Stimulated activated CD8-positive, alpha-beta memory T cell treated with anti-CD3 and anti-CD28 coated beads, Interleukin-12 subunit alpha, Interleukin-12 subunit beta, amount 100 ng/mL, for 1 hour (primary cell): ENCODE measurements at regions not wholly inside any gene's neighbourhood (a gene's known extent, or its start where the extent isn't known, plus 50 kb on each side); places are given as distances from the start of the nearest gene placed in this dataset.

Experiments used
- DNase-seq: peaks from one replicate; pipeline ENCODE4 v3.0.0-alpha.2; 2020; ENCODE audit warnings: low read depth

GRCh38 chr11:95547976-95548375 is 241.6 kb downstream of the FAM76B start:
- no peak for DNase-seq

- no peak for DNase-seq
Measured at GRCh38 chr11:95547186-95547585, 242.4 kb downstream of the FAM76B start.

- no peak for DNase-seq
Measured at GRCh38 chr11:95545116-95545875, 244.3 kb downstream of the FAM76B start.

GRCh38 chr11:95544095-95544856 is 245.3 kb downstream of the FAM76B start:
- no peak for DNase-seq

GRCh38 chr11:95542868-95543551 is 246.6 kb downstream of the FAM76B start:
- DNase-seq: no peak

- no peak for DNase-seq
Measured at GRCh38 chr11:95541715-95542114, 247.9 kb downstream of the FAM76B start.

DNA sequence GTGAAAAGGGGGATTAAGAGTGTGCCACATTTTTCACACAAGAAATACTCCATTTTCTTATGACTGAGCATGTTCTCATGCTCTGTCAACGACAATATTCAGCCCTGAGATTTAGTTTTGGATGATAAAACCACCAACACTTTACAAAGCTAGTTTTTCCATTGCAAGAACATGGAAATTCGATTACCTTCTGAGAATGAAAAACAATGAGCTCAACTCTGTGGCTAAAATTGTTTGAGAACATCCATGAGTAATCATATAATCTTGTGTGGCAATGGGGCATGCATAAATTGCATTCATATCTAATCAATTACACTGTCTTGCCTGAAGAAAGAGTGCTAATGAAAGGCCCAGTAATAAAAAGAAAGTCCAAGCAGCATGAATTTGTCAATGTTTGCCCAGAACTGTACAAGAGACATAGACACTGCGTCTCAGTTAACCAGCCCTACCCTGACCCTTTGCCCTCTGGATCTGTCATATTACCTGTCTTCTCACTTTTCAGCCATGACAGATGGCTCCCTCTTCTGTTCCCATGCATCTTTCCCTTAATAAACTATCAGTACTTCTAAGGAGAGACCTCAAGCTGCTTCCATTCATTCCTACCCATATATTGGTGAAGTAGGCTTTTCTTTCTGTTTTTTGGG is 253.4 kb downstream of the FAM76B start:
- DNase-seq: no peak

GRCh38 chr11:95534809-95535208 is 254.8 kb downstream of the FAM76B start:
- DNase-seq: no peak

DNA sequence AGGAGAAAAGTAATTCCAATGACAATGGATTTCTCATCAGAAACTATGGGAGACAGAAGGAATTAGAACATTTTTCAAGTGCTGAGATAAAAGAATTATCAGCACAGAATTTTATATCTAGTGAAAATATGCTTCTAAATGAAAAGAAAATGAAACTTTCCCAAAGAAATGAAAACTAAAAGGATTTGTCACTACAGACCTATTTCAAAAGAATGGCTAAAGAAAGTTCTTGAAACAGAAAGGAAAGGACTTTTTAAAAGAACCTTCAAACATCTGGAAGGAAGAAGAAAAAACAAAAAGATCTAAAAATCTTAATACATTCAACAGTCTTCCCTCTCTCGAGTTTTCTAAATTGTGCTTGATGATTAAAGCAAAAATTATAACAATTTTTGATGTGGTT is 255.4 kb downstream of the FAM76B start:
- DNase-seq: no peak

DNA sequence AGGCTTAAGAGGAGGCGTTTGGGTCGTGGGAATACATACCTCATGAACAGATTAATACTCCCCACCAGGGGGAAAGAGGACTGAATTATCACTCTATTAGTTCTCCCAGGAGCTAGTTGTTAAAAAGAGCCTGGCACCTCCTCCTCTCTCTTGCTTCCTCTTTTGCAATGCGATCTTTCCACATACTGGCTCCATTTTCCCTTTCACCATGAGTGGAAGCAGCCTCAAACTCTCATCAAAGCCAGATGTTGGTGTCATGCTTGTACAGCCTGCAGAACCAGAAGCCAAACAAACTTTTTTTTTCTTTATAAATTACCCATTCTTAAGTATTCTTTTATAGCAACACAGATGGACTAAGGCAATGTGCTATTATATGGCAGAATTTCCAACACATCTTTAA is 258.5 kb downstream of the FAM76B start:
- no peak for DNase-seq

DNA sequence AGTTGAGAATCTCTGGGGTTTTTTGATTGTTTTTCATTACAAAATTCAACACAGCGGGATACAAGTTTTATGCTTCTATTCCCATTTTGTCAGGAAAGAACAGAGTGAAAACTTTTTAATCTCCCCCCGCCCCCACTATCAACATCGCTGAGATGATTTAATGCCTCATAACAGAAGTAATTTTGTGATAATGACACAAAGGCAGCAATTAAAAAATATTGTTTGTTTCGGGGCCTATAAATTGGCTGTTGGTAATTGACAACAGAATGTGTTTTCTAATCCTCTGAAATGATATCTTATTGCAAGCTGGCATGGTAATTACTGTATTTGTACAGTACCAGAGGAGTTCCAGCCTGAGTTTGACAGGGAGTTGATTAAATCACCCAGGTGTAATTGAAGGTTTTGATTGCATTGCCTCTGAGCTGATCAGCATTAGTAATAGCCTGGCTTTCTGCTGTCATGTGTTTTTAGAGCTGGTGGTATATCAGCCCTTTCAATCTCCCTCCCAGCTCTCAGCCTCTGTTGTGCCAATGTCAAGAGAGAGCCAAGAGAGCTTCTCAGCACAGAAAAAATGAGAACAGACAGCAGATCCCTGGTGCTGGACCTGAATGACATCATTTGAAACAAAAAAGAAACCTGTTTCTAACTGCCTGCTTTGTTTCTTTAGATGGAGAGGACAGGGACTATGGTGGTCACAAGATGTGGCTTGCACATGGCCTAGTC is 265.1 kb downstream of the FAM76B start:
- no peak for DNase-seq

- DNase-seq: no peak
Measured at GRCh38 chr11:95522874-95523273, 266.7 kb downstream of the FAM76B start.

- no peak for DNase-seq
Measured at GRCh38 chr11:95521862-95522261, 267.7 kb downstream of the FAM76B start.

- no peak for DNase-seq
Measured at GRCh38 chr11:95521133-95521542, 268.4 kb downstream of the FAM76B start.

DNA sequence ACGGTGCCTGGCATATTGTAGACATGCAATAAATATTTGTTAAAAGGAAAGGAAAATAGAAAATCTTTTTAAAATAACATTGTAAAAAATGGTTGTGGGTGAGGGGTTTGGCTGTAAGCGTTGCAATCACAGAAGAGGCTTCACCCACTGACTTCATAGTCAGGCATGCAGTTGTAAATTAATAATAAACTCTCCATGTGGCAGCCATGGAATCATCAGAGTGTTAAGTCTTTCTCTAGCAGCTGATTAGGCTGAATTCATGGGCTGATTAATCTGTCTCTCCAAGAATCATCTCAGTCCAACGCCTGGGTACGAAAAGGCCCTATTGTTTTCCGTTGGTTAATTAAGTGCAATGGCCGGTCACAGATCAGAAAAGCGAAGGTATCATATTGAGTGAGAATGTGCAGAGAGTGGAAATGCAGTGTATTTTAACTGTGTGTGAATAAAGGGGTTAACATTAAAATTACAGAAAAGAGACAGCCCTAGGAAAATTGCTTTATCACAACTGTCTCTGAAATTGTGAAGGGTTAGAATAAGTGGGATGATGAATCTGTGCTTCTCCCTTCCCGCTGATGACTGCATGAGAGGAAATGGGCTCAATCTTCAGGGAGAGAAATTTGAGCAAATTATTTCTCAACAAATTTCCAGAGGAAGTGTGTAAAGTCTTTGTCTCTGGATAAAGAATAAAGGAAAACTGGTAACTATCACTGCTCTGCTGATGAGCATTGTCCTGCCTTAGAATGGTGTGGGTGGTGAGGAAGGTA is 269.0 kb downstream of the FAM76B start:
- no peak for DNase-seq

DNA sequence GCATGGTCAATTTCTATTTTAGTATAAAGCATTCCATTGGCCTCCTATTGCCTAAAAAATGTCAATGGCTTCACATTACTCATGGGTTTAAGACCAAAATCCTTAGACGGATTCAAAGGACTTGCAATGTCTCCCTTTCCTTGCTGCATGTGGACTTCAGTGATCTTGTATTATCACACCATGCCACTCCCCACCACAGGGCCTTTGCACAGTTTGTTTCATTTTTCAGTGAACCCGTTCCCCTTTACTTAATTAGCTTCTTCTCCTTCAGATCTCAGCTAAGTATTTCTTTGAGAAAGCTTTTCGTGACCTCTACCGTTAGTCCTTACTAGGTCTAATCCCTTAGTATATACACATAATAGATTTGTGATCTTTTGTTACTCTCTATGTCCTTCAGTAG is 269.7 kb downstream of the FAM76B start:
- no peak for DNase-seq

DNA sequence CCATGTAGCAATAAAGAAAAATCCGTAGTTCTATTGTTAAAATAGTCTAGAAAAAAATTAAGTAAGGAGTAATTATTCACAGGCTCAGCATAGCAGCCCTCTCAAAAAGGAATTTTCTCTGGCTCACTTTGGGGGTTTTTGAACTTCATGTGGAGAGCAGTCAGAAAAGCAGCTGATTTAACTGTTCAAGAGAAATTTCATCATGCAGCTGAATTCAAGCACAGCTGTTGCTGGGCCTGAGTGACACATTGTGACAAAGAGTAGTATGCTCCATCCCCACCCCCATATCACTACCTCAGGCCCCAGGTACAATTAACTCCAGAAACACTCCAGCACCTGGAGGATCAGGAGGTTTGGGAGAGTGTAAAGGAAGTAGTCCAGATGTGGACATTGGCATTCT is 272.1 kb downstream of the FAM76B start:
- DNase-seq: no peak

DNA sequence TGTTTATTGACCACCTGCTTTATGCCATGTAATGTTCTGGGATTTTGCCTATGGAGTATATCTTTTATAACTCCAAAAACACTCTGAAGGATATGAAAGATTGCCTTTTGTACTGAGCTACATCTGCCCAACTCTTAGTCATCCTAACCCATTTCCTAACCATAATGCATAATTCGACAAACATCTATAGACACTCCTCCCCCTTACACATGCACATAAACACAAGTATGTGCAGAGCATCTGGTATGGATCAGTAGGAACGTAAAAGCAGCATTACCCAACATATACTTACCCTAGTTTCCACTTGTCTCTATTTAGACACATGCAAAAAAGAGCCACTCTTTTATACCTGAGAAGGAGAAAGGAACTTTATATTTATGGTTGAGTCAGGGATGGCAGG is 272.8 kb downstream of the FAM76B start:
- DNase-seq: no peak

DNA sequence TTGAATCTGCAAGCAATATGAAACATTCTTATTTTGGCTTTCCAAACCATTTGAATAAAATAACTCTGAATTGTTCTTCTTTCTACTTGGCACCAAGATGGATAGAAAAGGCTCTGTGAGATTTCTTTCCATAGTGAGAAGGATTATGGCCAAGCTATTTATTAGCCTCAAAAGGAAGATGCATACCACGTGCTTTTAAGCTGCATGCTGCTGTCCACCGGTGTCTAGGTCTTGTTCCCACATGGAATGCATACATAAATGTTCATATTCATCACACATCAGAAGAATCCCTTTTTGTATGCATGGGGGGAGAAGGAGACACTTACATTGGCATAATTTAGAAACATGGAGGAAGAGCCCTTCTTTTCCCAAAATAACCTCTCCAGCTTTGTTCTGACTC is 273.4 kb downstream of the FAM76B start:
- DNase-seq: no peak

DNA sequence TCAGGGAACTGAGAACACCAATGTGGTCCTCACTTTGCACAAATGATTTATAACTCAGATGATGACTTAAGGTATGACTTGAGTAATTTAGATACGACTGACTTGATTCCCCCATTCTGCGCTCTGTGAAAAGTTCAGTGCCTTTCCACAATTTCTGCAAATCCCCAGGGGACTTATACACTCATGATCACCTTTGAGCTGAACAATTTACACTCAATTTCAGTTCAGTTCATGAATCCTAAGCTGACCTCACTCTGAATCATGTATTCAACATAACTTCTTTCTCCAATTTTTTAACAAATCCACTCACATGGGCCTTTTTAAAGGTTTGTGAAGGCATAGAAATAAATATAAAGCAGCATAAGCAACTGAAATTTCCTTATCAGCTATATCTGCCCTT is 274.2 kb downstream of the FAM76B start:
- DNase-seq: no peak
